ENCODE measurements at regions not wholly inside any gene's neighbourhood (a gene's known extent, or its start where the extent isn't known, plus 50 kb on each side); places are given as distances from the start of the nearest gene placed in this dataset.

GRCh38 chr1:79955966-79956365, 949.4 kb upstream of the ADGRL4 start:
- H3K9me3 ChIP-seq, result no peaks in the 10 kb centered on the region
- H3K27ac ChIP-seq, result no peak overlapping the region
- no peak for TF ChIP-seq CTCF (IDR thresholded peaks at IDR 0.05)

GRCh38 chr1:79950511-79950910, 944.0 kb upstream of the ADGRL4 start:
- Histone ChIP-seq H3K9me3 (no peaks in the 10 kb centered on the region), H3K27ac (no peak overlapping the region), H3K27me3 (no peaks in the 10 kb centered on the region), H3K36me3 (no peaks in the 10 kb centered on the region), H3K4me1 (ENCODE audit: control insufficient read depth in 1 of 2, insufficient read depth in 1 of 2, low read depth in 1 of 2, low read length in 1 of 2) (no peaks in the 10 kb centered on the region), H3K4me3 (ENCODE audit: low read depth in 1 of 2, low read length in 1 of 2) (no peak overlapping the region)
- TF ChIP-seq CTCF (IDR thresholded peaks at IDR 0.05), result no peak

More at GRCh38 chr1:79955966-79956365, 949.4 kb upstream of the ADGRL4 start:
- Histone ChIP-seq H3K36me3 (no peaks in the 10 kb centered on the region), H3K4me1 (ENCODE audit: control insufficient read depth in 1 of 2, insufficient read depth in 1 of 2, low read depth in 1 of 2, low read length in 1 of 2) (no peaks in the 10 kb centered on the region), H3K4me3 (ENCODE audit: low read depth in 1 of 2, low read length in 1 of 2) (no peak overlapping the region), H3K27me3 (no peaks in the 10 kb centered on the region)

- no peak for TF ChIP-seq CTCF (IDR thresholded peaks at IDR 0.05)
- Histone ChIP-seq H3K36me3 (no peaks in the 10 kb centered on the region), H3K4me3 (ENCODE audit: low read depth in 1 of 2, low read length in 1 of 2) (no peak overlapping the region), H3K27ac (no peak overlapping the region), H3K4me1 (ENCODE audit: control insufficient read depth in 1 of 2, insufficient read depth in 1 of 2, low read depth in 1 of 2, low read length in 1 of 2) (no peaks in the 10 kb centered on the region), H3K27me3 (no peaks in the 10 kb centered on the region), H3K9me3 (no peaks in the 10 kb centered on the region)
Measured at GRCh38 chr1:79945391-79945790, 938.9 kb upstream of the ADGRL4 start.

GRCh38 chr1:79929356-79929755, 922.8 kb upstream of the ADGRL4 start:
- Histone ChIP-seq H3K27me3 (no peaks in the 10 kb centered on the region), H3K9me3 (no peaks in the 10 kb centered on the region), H3K36me3 (no peaks in the 10 kb centered on the region), H3K4me1 (ENCODE audit: control insufficient read depth in 1 of 2, insufficient read depth in 1 of 2, low read depth in 1 of 2, low read length in 1 of 2) (no peaks in the 10 kb centered on the region), H3K4me3 (ENCODE audit: low read depth in 1 of 2, low read length in 1 of 2) (no peak overlapping the region), H3K27ac (no peak overlapping the region)
- TF ChIP-seq CTCF (IDR thresholded peaks at IDR 0.05), result no peak

GRCh38 chr1:79928901-79929300, 922.4 kb upstream of the ADGRL4 start:
- Histone ChIP-seq H3K4me3 (ENCODE audit: low read depth in 1 of 2, low read length in 1 of 2) (no peak overlapping the region), H3K36me3 (no peaks in the 10 kb centered on the region), H3K9me3 (no peaks in the 10 kb centered on the region), H3K4me1 (ENCODE audit: control insufficient read depth in 1 of 2, insufficient read depth in 1 of 2, low read depth in 1 of 2, low read length in 1 of 2) (no peaks in the 10 kb centered on the region), H3K27ac (no peak overlapping the region), H3K27me3 (no peaks in the 10 kb centered on the region)
- TF ChIP-seq CTCF (IDR thresholded peaks at IDR 0.05), result no peak

All from neutrophil (primary cell).